ENCODE measurements at regions not wholly inside any gene's neighbourhood (a gene's known extent, or its start where the extent isn't known, plus 50 kb on each side); places are given as distances from the start of the nearest gene placed in this dataset.

- TF ChIP-seq POLR2A (IDR thresholded peaks at IDR 0.05) (no peak), CTCF (IDR thresholded peaks at IDR 0.05) (no peak)
Measured at GRCh38 chr20:57901526-57901925, 191.7 kb upstream of the PMEPA1 start.
